Vagina (tissue), 2 donors: ENCODE measurements at regions not wholly inside any gene's neighbourhood (a gene's known extent, or its start where the extent isn't known, plus 50 kb on each side); places are given as distances from the start of the nearest gene placed in this dataset.

Experiments used
- DNase-seq, 2 donors: peaks; one replicate each; pipeline ENCODE4 v3.0.0-alpha.2; 2017; ENCODE audit errors: extremely low spot score in 2 of 2
- H3K27ac ChIP-seq: fragments of 200-600 bp; sonication (generic); one replicate; pipeline ENCODE4 v1.5.1; 2019
- H3K27me3 ChIP-seq: fragments of 200-600 bp; sonication (generic); one replicate; pipeline ENCODE4 v1.5.1; 2019
- H3K36me3 ChIP-seq, 2 donors: fragments of 200-600 bp; sonication (generic); one replicate each; pipeline ENCODE4 v1.5.1; 2017 to 2019
- H3K4me1 ChIP-seq: fragments of 200-600 bp; sonication (generic); one replicate; pipeline ENCODE4 v1.5.1; 2019
- H3K4me3 ChIP-seq, 2 donors: fragments of 200-600 bp; sonication (generic); 1 replicate in 1 of 2; 2 replicates in 1 of 2; pipeline ENCODE4 v1.5.1; 2016 to 2019
- H3K9me3 ChIP-seq: fragments of 200-600 bp; sonication (generic); one replicate; pipeline ENCODE4 v1.5.1; 2019
- POLR2A ChIP-seq, 2 donors: fragments of 450-650 bp; IDR thresholded peaks; one replicate each; pipeline ENCODE4 v1.6.1; 2017; ENCODE audit warnings: antibody characterized with exemption in 2 of 2, mild to moderate bottlenecking in 2 of 2, moderate library complexity in 2 of 2
- POLR2AphosphoS5 ChIP-seq, 2 donors: sonication (generic); formaldehyde crosslinking; IDR thresholded peaks; one replicate each; pipeline ENCODE4 v1.9.0; 2017; ENCODE audit warnings: antibody characterized with exemption in 2 of 2, mild to moderate bottlenecking in 2 of 2, low read depth in 1 of 2; ENCODE audit not compliant: insufficient read depth in 1 of 2
- intact Hi-C: fragments of 100-400 bp; cut with DNase I; formaldehyde crosslinking; loops from one replicate; pipeline ENCODE4 v1.15.1; 2023
- TF ChIP-seq, protein P1 (sequence below), 3 experiments: fragments of 450-650 bp in 2 of 3; fragments of 200-600 bp in 1 of 3; sonication (generic) in 1 of 3; IDR thresholded peaks; one replicate each; pipeline ENCODE4 v1.5.1; 2017 to 2019; ENCODE audit warnings: antibody characterized with exemption in 3 of 3, mild to moderate bottlenecking in 2 of 3, moderate library complexity in 2 of 3

DNA sequence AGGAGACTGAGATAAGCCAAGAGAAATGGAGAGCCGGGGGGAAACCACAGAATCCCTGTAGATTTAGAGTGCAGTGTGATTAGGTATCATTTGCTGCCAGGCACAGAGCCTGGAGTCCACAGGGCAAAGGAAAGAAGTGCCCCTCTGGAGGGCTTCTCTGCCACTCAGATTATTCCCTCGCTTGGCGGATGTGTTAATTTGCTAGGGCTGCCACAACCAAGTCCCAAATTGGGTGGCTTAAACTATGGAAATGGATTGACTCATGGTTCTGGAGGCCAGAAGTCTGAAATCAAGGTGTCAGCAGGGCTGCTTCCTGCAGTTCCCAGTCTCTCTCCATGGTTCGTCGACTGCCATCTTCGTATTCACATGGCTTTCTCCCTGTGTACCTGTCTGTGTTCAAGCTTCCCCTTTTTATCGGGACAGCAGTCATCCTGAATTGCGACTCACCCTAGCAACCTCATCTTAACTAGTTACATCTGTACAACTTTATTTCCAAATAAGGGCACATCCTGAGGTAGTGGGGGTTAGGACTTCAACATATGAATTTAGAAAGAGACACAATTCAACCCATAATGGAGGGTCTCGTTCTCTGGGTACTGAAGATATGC, 122.2 kb downstream of the ANKRD60 start:
- Histone ChIP-seq H3K9me3 (no peaks in the 10 kb centered on the region), H3K4me3 (no peak overlapping the region), H3K27ac (no peak overlapping the region), H3K27me3 (no peaks in the 10 kb centered on the region), H3K36me3 (no peaks in the 10 kb centered on the region), H3K4me1 (peaks cover 11% of the 10 kb centered on the region)
- intact Hi-C loops, result no loop called here
- DNase-seq, result peak in 1 of 2 donors; percentile 49
- TF ChIP-seq, protein P1, sequence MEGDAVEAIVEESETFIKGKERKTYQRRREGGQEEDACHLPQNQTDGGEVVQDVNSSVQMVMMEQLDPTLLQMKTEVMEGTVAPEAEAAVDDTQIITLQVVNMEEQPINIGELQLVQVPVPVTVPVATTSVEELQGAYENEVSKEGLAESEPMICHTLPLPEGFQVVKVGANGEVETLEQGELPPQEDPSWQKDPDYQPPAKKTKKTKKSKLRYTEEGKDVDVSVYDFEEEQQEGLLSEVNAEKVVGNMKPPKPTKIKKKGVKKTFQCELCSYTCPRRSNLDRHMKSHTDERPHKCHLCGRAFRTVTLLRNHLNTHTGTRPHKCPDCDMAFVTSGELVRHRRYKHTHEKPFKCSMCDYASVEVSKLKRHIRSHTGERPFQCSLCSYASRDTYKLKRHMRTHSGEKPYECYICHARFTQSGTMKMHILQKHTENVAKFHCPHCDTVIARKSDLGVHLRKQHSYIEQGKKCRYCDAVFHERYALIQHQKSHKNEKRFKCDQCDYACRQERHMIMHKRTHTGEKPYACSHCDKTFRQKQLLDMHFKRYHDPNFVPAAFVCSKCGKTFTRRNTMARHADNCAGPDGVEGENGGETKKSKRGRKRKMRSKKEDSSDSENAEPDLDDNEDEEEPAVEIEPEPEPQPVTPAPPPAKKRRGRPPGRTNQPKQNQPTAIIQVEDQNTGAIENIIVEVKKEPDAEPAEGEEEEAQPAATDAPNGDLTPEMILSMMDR (IDR thresholded peaks at IDR 0.05), result no peak
- TF ChIP-seq POLR2AphosphoS5 (IDR thresholded peaks at IDR 0.05; ENCODE audit: insufficient read depth in 1 of 2, low read depth in 1 of 2) (no peak), POLR2A (IDR thresholded peaks at IDR 0.05) (no peak)

DNA sequence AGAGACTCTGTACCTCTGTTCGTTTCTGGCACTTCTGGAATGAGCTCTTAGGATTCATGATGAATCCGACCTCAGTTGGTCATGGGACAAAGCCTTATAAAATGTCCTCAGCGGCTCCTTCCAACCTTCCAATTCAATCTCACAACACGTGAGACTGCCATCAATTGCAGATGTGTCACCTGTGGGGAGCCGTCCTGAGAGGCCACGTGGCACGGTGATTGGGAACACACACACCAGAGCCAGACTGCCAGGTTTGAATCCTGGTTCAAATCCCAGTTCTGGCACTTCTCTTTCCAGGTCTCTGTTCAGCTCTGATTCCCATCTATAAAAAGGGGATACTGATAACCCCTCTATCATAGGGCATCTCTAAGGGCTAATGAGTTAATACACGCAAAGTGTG, 124.5 kb downstream of the ANKRD60 start:
- H3K4me3 ChIP-seq, result no peak overlapping the region
- H3K36me3 ChIP-seq, result no peaks in the 10 kb centered on the region

DNA sequence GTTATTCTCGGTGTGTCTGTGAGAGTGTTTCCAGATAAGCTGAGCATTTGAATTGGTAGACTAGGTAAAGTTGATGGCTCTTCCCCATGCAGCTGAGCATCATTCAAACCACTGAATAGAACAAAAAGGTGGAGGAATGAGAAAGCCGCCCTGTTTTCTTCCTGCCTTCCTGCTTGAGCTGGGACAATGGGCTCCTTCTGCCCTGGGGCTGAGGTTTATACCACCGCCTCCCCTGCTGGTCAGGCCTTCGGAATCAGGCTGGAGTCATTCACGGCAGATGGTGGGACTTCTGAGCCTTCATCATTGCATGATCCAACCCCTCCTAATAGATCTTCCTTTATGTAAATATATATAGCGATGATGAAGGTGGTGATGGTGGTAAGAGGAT, 124.9 kb downstream of the ANKRD60 start:
- Histone ChIP-seq H3K4me1 (peaks cover 7% of the 10 kb centered on the region), H3K27me3 (no peaks in the 10 kb centered on the region), H3K4me3 (no peak overlapping the region), H3K36me3 (no peaks in the 10 kb centered on the region), H3K9me3 (no peaks in the 10 kb centered on the region), H3K27ac (no peak overlapping the region)
- intact Hi-C loops, result no loop called here
- TF ChIP-seq, protein P1 (IDR thresholded peaks at IDR 0.05), result no peak
- no peak for TF ChIP-seq POLR2AphosphoS5 (IDR thresholded peaks at IDR 0.05; ENCODE audit: insufficient read depth in 1 of 2, low read depth in 1 of 2)
- TF ChIP-seq POLR2A (IDR thresholded peaks at IDR 0.05), result no peak
- peak in 1 of 2 donors; percentile 65 for DNase-seq

More for the DNA sequence above, 124.5 kb downstream of the ANKRD60 start:
- H3K9me3 ChIP-seq, result no peaks in the 10 kb centered on the region
- no peaks in the 10 kb centered on the region for H3K27me3 ChIP-seq
- TF ChIP-seq, protein P1 (IDR thresholded peaks at IDR 0.05), result no peak
- TF ChIP-seq POLR2A (IDR thresholded peaks at IDR 0.05) (no peak), POLR2AphosphoS5 (IDR thresholded peaks at IDR 0.05; ENCODE audit: insufficient read depth in 1 of 2, low read depth in 1 of 2) (no peak)
- intact Hi-C loops, result no loop called here
- H3K4me1 ChIP-seq, result peaks cover 7% of the 10 kb centered on the region
- H3K27ac ChIP-seq, result no peak overlapping the region
- DNase-seq, result peak in 1 of 2 donors; percentile 54

DNA sequence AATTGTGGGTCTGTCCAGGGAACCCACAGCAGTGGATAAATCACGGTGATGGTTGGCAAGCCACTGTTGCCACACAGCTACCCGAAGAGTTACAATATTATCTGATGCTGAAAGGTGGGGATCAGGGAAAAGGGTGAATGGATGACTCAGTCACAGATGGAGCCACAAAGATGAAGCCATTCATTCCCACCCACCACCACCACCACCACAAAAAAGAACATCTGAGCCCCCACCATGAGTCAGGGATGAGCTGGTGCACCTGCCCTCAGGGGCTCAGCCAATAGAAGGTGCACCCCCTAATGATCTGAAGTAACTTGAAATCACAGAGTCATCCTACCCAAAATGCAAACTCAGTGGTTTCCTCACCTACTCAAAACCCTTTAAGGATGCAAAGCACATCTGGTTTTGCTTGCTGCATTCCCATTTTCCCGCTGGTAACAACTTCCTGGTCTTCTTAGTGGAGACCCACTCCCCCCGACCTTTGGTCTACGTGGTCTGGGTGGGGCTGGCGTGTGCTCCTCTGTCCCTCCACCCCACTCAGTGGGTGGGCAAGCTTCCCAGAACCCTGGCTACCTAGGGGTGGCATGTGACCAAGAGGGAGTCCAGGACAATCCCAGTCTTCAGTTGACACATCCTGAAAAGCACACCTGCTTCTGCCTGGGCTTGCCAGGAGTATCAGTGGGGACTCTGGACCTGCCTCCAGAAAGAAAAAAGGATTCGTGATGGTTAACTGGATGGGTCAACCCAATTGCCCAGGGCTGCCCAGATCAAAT, 125.5 kb downstream of the ANKRD60 start:
- no peak overlapping the region for H3K27ac ChIP-seq
- H3K4me1 ChIP-seq, result peaks cover 7% of the 10 kb centered on the region
- H3K27me3 ChIP-seq, result no peaks in the 10 kb centered on the region
- TF ChIP-seq, protein P1 (IDR thresholded peaks at IDR 0.05), result no peak
- no peak for TF ChIP-seq POLR2A (IDR thresholded peaks at IDR 0.05)
- no peak for TF ChIP-seq POLR2AphosphoS5 (IDR thresholded peaks at IDR 0.05; ENCODE audit: insufficient read depth in 1 of 2, low read depth in 1 of 2)
- intact Hi-C loops, result no loop called here
- DNase-seq, result no peak
- no peaks in the 10 kb centered on the region for H3K36me3 ChIP-seq
- no peaks in the 10 kb centered on the region for H3K9me3 ChIP-seq
- no peak overlapping the region for H3K4me3 ChIP-seq

DNA sequence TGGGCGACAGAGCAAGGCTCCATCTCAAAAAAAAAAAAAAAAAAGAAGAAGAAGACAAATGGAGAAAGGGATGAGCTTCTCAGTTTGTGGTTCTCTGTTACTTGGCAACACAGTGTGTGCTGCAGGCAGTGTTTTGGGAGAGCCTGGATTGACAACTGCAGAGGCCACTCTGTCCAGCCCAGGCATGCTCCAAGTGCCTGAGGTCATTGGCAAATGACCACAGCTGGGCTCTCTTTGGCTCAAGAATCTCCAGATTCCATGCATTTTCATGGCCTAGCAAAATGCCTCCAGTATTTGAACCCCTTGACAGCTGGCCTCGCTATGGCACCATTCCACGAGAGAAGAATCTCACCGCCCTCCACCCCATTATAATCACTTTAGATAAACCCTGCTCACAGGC, 126.2 kb downstream of the ANKRD60 start:
- no peaks in the 10 kb centered on the region for H3K36me3 ChIP-seq
- no peak for DNase-seq
- no peaks in the 10 kb centered on the region for H3K9me3 ChIP-seq
- H3K27ac ChIP-seq, result no peak overlapping the region
- no peak overlapping the region for H3K4me3 ChIP-seq
- intact Hi-C loops, result no loop called here
- H3K4me1 ChIP-seq, result peaks cover 7% of the 10 kb centered on the region
- TF ChIP-seq, protein P1 (IDR thresholded peaks at IDR 0.05), result no peak
- TF ChIP-seq POLR2AphosphoS5 (IDR thresholded peaks at IDR 0.05; ENCODE audit: insufficient read depth in 1 of 2, low read depth in 1 of 2) (no peak), POLR2A (IDR thresholded peaks at IDR 0.05) (no peak)
- H3K27me3 ChIP-seq, result no peaks in the 10 kb centered on the region
